Neural cell (in vitro differentiated cells): ENCODE measurements at regions not wholly inside any gene's neighbourhood (a gene's known extent, or its start where the extent isn't known, plus 50 kb on each side); places are given as distances from the start of the nearest gene placed in this dataset.

Source experiments
- H2AFZ ChIP-seq: fragments of 200-600, 300-800 bp; sonication (generic), shearing (Covaris generic); 2 replicates; pipeline ENCODE4 v1.6.0; 2014; ENCODE audit warnings: low read depth, mild to moderate bottlenecking, antibody characterized with exemption, low read length, moderate library complexity
- H3F3A ChIP-seq: fragments of 200-600 bp; shearing (Covaris generic); 2 replicates; pipeline ENCODE4 v1.6.1; 2016; ENCODE audit warnings: mild to moderate bottlenecking, moderate library complexity, mixed read lengths, antibody characterized with exemption, low read length; ENCODE audit not compliant: insufficient read depth, poor library complexity, severe bottlenecking
- H3K27ac ChIP-seq: fragments of 200-600, 300-800 bp; sonication (generic), shearing (Covaris generic); 2 replicates; pipeline ENCODE4 v1.5.1; 2014; ENCODE audit warnings: mild to moderate bottlenecking, low read length, moderate library complexity
- H3K27me3 ChIP-seq: fragments of 300-800, 200-600 bp; sonication (generic), shearing (Covaris generic); 2 replicates; pipeline ENCODE4 v1.6.0; 2014; ENCODE audit warnings: mild to moderate bottlenecking, low read depth, low read length, moderate library complexity; ENCODE audit not compliant: insufficient read depth
- H3K36me3 ChIP-seq: fragments of 300-800, 200-600 bp; sonication (generic), shearing (Covaris generic); 2 replicates; pipeline ENCODE4 v1.5.1; 2014; ENCODE audit warnings: mild to moderate bottlenecking, antibody characterized with exemption, low read length, moderate library complexity; ENCODE audit not compliant: insufficient read depth
- H3K4me2 ChIP-seq: fragments of 300-800, 200-600 bp; sonication (generic), shearing (Covaris generic); 2 replicates; pipeline ENCODE4 v1.6.0; 2014; ENCODE audit warnings: mild to moderate bottlenecking, low read length
- H3K4me3 ChIP-seq: fragments of 300-800, 200-600 bp; sonication (generic), shearing (Covaris generic); 2 replicates; pipeline ENCODE4 v1.5.1; 2014; ENCODE audit warnings: mild to moderate bottlenecking, low read length, moderate library complexity
- H3K79me2 ChIP-seq: fragments of 200-600 bp; shearing (Covaris generic); replicated peaks from 2 replicates; pipeline ENCODE4 v1.6.0; 2014; ENCODE audit warnings: mild to moderate bottlenecking, low read length, moderate library complexity; ENCODE audit not compliant: insufficient read depth
- H3K9ac ChIP-seq: fragments of 300-800, 200-600 bp; sonication (generic), shearing (Covaris generic); 2 replicates; pipeline ENCODE4 v1.6.1; 2016; ENCODE audit warnings: mild to moderate bottlenecking, low read length, mixed read lengths
- H3K9me2 ChIP-seq: fragments of 200-600 bp; shearing (Covaris generic); 2 replicates; pipeline ENCODE4 v1.6.1; 2016; ENCODE audit warnings: mild to moderate bottlenecking, low read length, mixed read lengths; ENCODE audit not compliant: insufficient read depth
- H3K9me3 ChIP-seq: fragments of 200-600, 300-800 bp; sonication (generic), shearing (Covaris generic); 2 replicates; pipeline ENCODE4 v1.6.1; 2016; ENCODE audit warnings: mild to moderate bottlenecking, mixed run types, low read length, moderate library complexity, mixed read lengths
- H4K20me1 ChIP-seq: fragments of 200-600 bp; shearing (Covaris generic); 2 replicates; pipeline ENCODE4 v1.6.1; 2016; ENCODE audit warnings: mild to moderate bottlenecking, mixed run types; ENCODE audit not compliant: insufficient read depth
- EP300 ChIP-seq: fragments of 450-650 bp; conservative IDR thresholded peaks from 2 replicates; pipeline ENCODE4 v1.6.1; 2014; ENCODE audit warnings: antibody characterized with exemption, mild to moderate bottlenecking, moderate library complexity; ENCODE audit not compliant: poor library complexity, severe bottlenecking
- EZH2 ChIP-seq: fragments of 200-600, 300-800 bp; shearing (Covaris generic), sonication (generic); IDR thresholded peaks from 2 replicates; pipeline ENCODE4 v1.6.1; 2014; ENCODE audit warnings: antibody characterized with exemption, low read length, borderline replicate concordance, mild to moderate bottlenecking; ENCODE audit not compliant: insufficient read depth, poor library complexity, severe bottlenecking
- MXI1 ChIP-seq: fragments of 450-650 bp; conservative IDR thresholded peaks from 2 replicates; pipeline ENCODE4 v1.6.1; 2014; ENCODE audit warnings: antibody characterized with exemption, mild to moderate bottlenecking; ENCODE audit not compliant: poor library complexity, severe bottlenecking
- POLR2AphosphoS5 ChIP-seq: IDR thresholded peaks from 2 replicates; pipeline ENCODE4 v1.6.1; 2012
- RAD21 ChIP-seq: fragments of 450-650 bp; conservative IDR thresholded peaks from 2 replicates; pipeline ENCODE4 v1.6.1; 2014; ENCODE audit warnings: antibody characterized with exemption, mild to moderate bottlenecking, moderate library complexity
- SMC3 ChIP-seq: fragments of 450-650 bp; conservative IDR thresholded peaks from 2 replicates; pipeline ENCODE4 v1.6.1; 2014; ENCODE audit warnings: antibody characterized with exemption, mild to moderate bottlenecking, moderate library complexity; ENCODE audit not compliant: poor library complexity
- TAF1 ChIP-seq: IDR thresholded peaks from 2 replicates; pipeline ENCODE4 v1.6.1; 2012; ENCODE audit warnings: low read depth
- TF ChIP-seq, protein P1 (sequence below): fragments of 450-650 bp; IDR thresholded peaks from 2 replicates; pipeline ENCODE4 v1.5.1; 2014; ENCODE audit warnings: antibody characterized with exemption, mild to moderate bottlenecking, moderate library complexity; ENCODE audit not compliant: poor library complexity, severe bottlenecking
- TF ChIP-seq, protein P2 (sequence below): IDR thresholded peaks from 2 replicates; pipeline ENCODE4 v1.6.1; 2012; ENCODE audit warnings: borderline replicate concordance

DNA sequence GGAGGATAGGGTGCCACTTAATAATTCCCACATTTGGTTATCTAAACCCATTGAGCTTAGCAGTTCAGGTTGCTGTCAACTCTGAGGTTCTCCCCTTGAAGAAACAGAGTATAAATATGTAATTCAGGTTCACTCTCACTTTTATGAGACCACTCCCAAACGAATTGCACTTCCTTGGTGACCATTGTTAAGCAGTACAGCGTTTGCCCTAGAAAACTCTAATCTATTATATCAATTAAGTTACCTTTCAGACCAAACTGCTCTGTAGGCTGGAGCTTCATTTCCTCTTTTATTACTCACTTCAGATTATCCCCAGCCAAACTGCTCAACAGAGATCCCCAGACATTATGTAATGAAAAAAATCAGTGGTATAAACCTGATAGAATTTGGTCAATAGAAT lies 1317.0 kb upstream of the ACO1 start:
- Histone ChIP-seq H3K4me2 (no peak overlapping the region), H3F3A (no peaks in the 10 kb centered on the region), H3K9me2 (no peaks in the 10 kb centered on the region), H3K36me3 (no peaks in the 10 kb centered on the region), H3K27ac (no peak overlapping the region), H4K20me1 (no peaks in the 10 kb centered on the region), H3K79me2 (no peaks in the 10 kb centered on the region), H3K4me3 (no peak overlapping the region), H3K27me3 (no peaks in the 10 kb centered on the region), H2AFZ (no peak overlapping the region), H3K9ac (no peak overlapping the region), H3K9me3 (no peaks in the 10 kb centered on the region)
- TF ChIP-seq MXI1: no peak
- TF ChIP-seq TAF1: no peak
- TF ChIP-seq, protein P1, sequence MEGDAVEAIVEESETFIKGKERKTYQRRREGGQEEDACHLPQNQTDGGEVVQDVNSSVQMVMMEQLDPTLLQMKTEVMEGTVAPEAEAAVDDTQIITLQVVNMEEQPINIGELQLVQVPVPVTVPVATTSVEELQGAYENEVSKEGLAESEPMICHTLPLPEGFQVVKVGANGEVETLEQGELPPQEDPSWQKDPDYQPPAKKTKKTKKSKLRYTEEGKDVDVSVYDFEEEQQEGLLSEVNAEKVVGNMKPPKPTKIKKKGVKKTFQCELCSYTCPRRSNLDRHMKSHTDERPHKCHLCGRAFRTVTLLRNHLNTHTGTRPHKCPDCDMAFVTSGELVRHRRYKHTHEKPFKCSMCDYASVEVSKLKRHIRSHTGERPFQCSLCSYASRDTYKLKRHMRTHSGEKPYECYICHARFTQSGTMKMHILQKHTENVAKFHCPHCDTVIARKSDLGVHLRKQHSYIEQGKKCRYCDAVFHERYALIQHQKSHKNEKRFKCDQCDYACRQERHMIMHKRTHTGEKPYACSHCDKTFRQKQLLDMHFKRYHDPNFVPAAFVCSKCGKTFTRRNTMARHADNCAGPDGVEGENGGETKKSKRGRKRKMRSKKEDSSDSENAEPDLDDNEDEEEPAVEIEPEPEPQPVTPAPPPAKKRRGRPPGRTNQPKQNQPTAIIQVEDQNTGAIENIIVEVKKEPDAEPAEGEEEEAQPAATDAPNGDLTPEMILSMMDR: no peak

DNA sequence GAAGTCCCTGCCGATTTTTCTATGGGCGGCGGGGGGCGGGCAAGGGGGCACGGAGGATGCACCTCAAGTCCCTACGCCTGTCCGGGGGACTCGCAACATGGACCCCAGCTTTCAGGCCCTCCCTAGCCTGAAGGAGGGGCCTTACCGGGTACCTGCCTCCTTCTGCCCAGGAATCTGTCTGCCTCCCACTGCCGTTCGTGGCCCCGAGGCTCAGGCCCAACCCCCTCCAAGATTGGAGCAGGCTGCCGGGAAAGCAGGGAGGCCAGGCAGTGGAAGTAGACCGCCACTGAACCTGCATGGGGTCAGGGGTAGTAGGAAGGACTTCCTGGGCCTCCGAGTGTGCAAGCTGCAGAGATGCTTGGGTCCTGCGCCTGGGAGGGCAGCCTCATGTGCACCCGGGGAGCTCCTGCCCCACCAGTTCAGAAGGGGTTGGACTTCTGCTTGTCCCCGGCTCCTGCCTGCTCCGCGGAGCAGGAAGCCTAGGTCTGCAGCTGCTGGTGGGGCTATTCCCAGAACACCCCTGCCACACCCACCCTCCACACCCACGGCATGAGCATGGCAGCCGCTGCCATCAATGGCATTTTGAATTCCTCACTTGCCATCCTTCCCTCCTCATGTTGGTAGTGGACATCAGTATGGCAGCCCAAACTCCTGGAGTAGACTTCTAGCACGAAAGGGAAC lies 1312.7 kb upstream of the ACO1 start:
- H3K4me2 ChIP-seq: no peak overlapping the region
- TF ChIP-seq POLR2AphosphoS5 (no peak), TAF1 (no peak), RAD21 (no peak), MXI1 (no peak), EZH2 (no peak), SMC3 (no peak), EP300 (no peak)
- TF ChIP-seq, protein P1: no peak
- TF ChIP-seq, protein P2, sequence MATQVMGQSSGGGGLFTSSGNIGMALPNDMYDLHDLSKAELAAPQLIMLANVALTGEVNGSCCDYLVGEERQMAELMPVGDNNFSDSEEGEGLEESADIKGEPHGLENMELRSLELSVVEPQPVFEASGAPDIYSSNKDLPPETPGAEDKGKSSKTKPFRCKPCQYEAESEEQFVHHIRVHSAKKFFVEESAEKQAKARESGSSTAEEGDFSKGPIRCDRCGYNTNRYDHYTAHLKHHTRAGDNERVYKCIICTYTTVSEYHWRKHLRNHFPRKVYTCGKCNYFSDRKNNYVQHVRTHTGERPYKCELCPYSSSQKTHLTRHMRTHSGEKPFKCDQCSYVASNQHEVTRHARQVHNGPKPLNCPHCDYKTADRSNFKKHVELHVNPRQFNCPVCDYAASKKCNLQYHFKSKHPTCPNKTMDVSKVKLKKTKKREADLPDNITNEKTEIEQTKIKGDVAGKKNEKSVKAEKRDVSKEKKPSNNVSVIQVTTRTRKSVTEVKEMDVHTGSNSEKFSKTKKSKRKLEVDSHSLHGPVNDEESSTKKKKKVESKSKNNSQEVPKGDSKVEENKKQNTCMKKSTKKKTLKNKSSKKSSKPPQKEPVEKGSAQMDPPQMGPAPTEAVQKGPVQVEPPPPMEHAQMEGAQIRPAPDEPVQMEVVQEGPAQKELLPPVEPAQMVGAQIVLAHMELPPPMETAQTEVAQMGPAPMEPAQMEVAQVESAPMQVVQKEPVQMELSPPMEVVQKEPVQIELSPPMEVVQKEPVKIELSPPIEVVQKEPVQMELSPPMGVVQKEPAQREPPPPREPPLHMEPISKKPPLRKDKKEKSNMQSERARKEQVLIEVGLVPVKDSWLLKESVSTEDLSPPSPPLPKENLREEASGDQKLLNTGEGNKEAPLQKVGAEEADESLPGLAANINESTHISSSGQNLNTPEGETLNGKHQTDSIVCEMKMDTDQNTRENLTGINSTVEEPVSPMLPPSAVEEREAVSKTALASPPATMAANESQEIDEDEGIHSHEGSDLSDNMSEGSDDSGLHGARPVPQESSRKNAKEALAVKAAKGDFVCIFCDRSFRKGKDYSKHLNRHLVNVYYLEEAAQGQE: no peak
- H3K9me3 ChIP-seq: no peaks in the 10 kb centered on the region
- H3K36me3 ChIP-seq: no peaks in the 10 kb centered on the region
- no peak overlapping the region for H3K4me3 ChIP-seq
- H3K9ac ChIP-seq: no peak overlapping the region
- H3K27ac ChIP-seq: no peak overlapping the region
- H3K27me3 ChIP-seq: no peaks in the 10 kb centered on the region
- H3F3A ChIP-seq: no peaks in the 10 kb centered on the region
- H2AFZ ChIP-seq: no peak overlapping the region
- H4K20me1 ChIP-seq: no peaks in the 10 kb centered on the region
- H3K79me2 ChIP-seq: no peaks in the 10 kb centered on the region
- no peaks in the 10 kb centered on the region for H3K9me2 ChIP-seq
